H1 (cell line): ENCODE measurements at regions not wholly inside any gene's neighbourhood (a gene's known extent, or its start where the extent isn't known, plus 50 kb on each side); places are given as distances from the start of the nearest gene placed in this dataset.

Experiments used
- CTCF ChIA-PET: fragments of 300-600 bp; sonication (Branson Sonifier 250); formaldehyde crosslinking; loops from one replicate; lab custom pipeline; 2021; ENCODE audit not compliant: partially characterized antibody; lab: Charles Lee
- POLR2A ChIA-PET: fragments of 300-600 bp; sonication (Branson Sonifier 250); formaldehyde crosslinking; loops from one replicate; lab custom pipeline; 2021; ENCODE audit warnings: inconsistent platforms; ENCODE audit not compliant: partially characterized antibody; lab: Charles Lee
- DNase-seq, 2 experiments: peaks; one replicate each; pipeline versions ENCODE4 v3.0.0 to v3.0.0-alpha.2; 2010 to 2022; ENCODE audit warnings: low spot score in 2 of 2, low read depth in 1 of 2, mixed read lengths in 1 of 2
- FAIRE-seq: peaks from 2 replicates; lab custom pipeline; 2011; peaks lifted over from hg19 to GRCh38; lab: Jason Lieb, UNC
- H2AFZ ChIP-seq: 2 replicates; pipeline ENCODE4 v1.8.1; 2012; ENCODE audit warnings: low read length, inconsistent platforms
- H2AK5ac ChIP-seq: 2 replicates; pipeline ENCODE4 v1.6.1; 2013; ENCODE audit warnings: low read depth, low read length
- H2BK120ac ChIP-seq: replicated peaks from 2 replicates; pipeline ENCODE3; 2013; ENCODE audit warnings: low read depth, low read length, inconsistent platforms
- H2BK12ac ChIP-seq: 2 replicates; pipeline ENCODE4 v1.6.1; 2013; ENCODE audit warnings: low read depth, low read length
- H2BK15ac ChIP-seq: 2 replicates; pipeline ENCODE4 v1.6.1; 2013; ENCODE audit warnings: low read length
- H2BK20ac ChIP-seq: 2 replicates; pipeline ENCODE4 v1.6.1; 2013; ENCODE audit warnings: low read length
- H2BK5ac ChIP-seq: 2 replicates; pipeline ENCODE4 v1.6.1; 2013; ENCODE audit warnings: low read depth, low read length
- H3K14ac ChIP-seq: 2 replicates; pipeline ENCODE4 v1.6.1; 2013; ENCODE audit warnings: inconsistent platforms; ENCODE audit not compliant: insufficient read length
- H3K18ac ChIP-seq: 2 replicates; pipeline ENCODE4 v1.6.1; 2013; ENCODE audit warnings: low read length; ENCODE audit errors: extremely low read depth
- H3K23ac ChIP-seq: 2 replicates; pipeline ENCODE4 v1.6.1; 2013; ENCODE audit warnings: inconsistent platforms; ENCODE audit not compliant: insufficient read length
- H3K23me2 ChIP-seq: 2 replicates; pipeline ENCODE4 v1.6.1; 2013; ENCODE audit warnings: low read depth, low read length
- H3K27ac ChIP-seq: 2 replicates; pipeline ENCODE4 v1.6.1; 2011; ENCODE audit warnings: low read depth, low read length, inconsistent platforms
- H3K27me3 ChIP-seq, 4 experiments: replicated peaks in 1 of 4; 1 replicate in 1 of 4; 2 replicates in 3 of 4; pipeline versions ENCODE4 v1.6.1 to v1.8.1; 2011 to 2013; ENCODE audit warnings: low read length in 3 of 4, mild to moderate bottlenecking in 3 of 4, inconsistent platforms in 2 of 4, mixed read lengths in 2 of 4, moderate library complexity in 1 of 4; ENCODE audit not compliant: control insufficient read depth in 3 of 4, insufficient read depth in 3 of 4; ENCODE audit errors: extremely low read depth in 1 of 4
- H3K36me3 ChIP-seq, 4 experiments: 2 replicates each; pipeline versions ENCODE4 v1.6.1 to v1.8.1; 2011 to 2013; ENCODE audit warnings: mild to moderate bottlenecking in 4 of 4, low read length in 3 of 4, moderate library complexity in 2 of 4, control low read depth in 1 of 4, inconsistent platforms in 1 of 4; ENCODE audit not compliant: insufficient read depth in 4 of 4, control insufficient read depth in 2 of 4
- H3K4ac ChIP-seq: replicated peaks from 2 replicates; pipeline ENCODE3; 2013; ENCODE audit warnings: low read length, low read depth, mixed read lengths, inconsistent platforms; ENCODE audit not compliant: insufficient read length
- H3K4me1 ChIP-seq, 4 experiments: replicated peaks in 1 of 4; 1 replicate in 1 of 4; 2 replicates in 3 of 4; pipeline versions ENCODE4 v1.6.1 to v1.8.1; 2011 to 2013; ENCODE audit warnings: low read length in 3 of 4, inconsistent platforms in 2 of 4, mixed read lengths in 1 of 4; ENCODE audit not compliant: insufficient read depth in 4 of 4, control insufficient read depth in 3 of 4
- H3K4me2 ChIP-seq, 2 experiments: 2 replicates each; pipeline versions ENCODE4 v1.6.1 to v1.8.1; 2011 to 2013; ENCODE audit warnings: low read depth in 2 of 2, low read length in 2 of 2, control low read depth in 1 of 2, inconsistent platforms in 1 of 2, mild to moderate bottlenecking in 1 of 2; ENCODE audit not compliant: insufficient read depth in 1 of 2
- H3K4me3 ChIP-seq, 4 experiments: fragments of 200-600, 300-600 bp in 1 of 4; sonication (generic), shearing (Covaris generic), sonication (Bioruptor Twin) in 1 of 4; 2 replicates each; pipeline versions ENCODE4 v1.5.1 to v1.8.1; 2011 to 2016; ENCODE audit warnings: low read length in 4 of 4, low read depth in 3 of 4, control low read depth in 2 of 4, inconsistent platforms in 2 of 4, mild to moderate bottlenecking in 2 of 4, mixed read lengths in 1 of 4, moderate library complexity in 1 of 4; ENCODE audit not compliant: insufficient read depth in 2 of 4; ENCODE audit errors: extremely low read depth in 1 of 4
- H3K56ac ChIP-seq: replicated peaks from 2 replicates; pipeline ENCODE3; 2013; ENCODE audit warnings: low read depth, mild to moderate bottlenecking, mixed read lengths, low read length, inconsistent platforms; ENCODE audit not compliant: insufficient read length
- H3K79me1 ChIP-seq: 2 replicates; pipeline ENCODE4 v1.6.1; 2013; ENCODE audit warnings: low read depth, low read length, control low read depth
- H3K79me2 ChIP-seq, 2 experiments: 2 replicates each; pipeline versions ENCODE4 v1.6.1 to v1.8.1; 2012 to 2013; ENCODE audit warnings: low read length in 2 of 2, mild to moderate bottlenecking in 2 of 2, inconsistent platforms in 1 of 2; ENCODE audit not compliant: insufficient read depth in 2 of 2, control insufficient read depth in 1 of 2
- H3K9ac ChIP-seq, 4 experiments: replicated peaks in 1 of 4; 1 replicate in 1 of 4; 2 replicates in 3 of 4; pipeline versions ENCODE4 v1.6.1 to v1.8.1; 2011 to 2013; ENCODE audit warnings: low read depth in 3 of 4, low read length in 3 of 4, control low read depth in 2 of 4, mild to moderate bottlenecking in 2 of 4, moderate library complexity in 2 of 4, inconsistent platforms in 1 of 4; ENCODE audit errors: extremely low read depth in 1 of 4
- H3K9me3 ChIP-seq, 2 experiments: 2 replicates each; pipeline versions ENCODE4 v1.6.1 to v1.8.1; 2012 to 2013; ENCODE audit warnings: mild to moderate bottlenecking in 2 of 2, moderate library complexity in 2 of 2, control low read depth in 1 of 2, inconsistent platforms in 1 of 2, low read depth in 1 of 2, low read length in 1 of 2, mixed read lengths in 1 of 2; ENCODE audit not compliant: insufficient read depth in 2 of 2
- H4K20me1 ChIP-seq, 2 experiments: replicated peaks in 1 of 2; 2 replicates each; pipeline versions ENCODE3 to v1.8.1; 2011 to 2013; ENCODE audit warnings: inconsistent platforms in 2 of 2, low read length in 2 of 2, mild to moderate bottlenecking in 1 of 2; ENCODE audit not compliant: insufficient read depth in 2 of 2, control insufficient read depth in 1 of 2
- H4K5ac ChIP-seq: 2 replicates; pipeline ENCODE4 v1.6.1; 2013; ENCODE audit warnings: low read length, low read depth, mixed read lengths, inconsistent platforms; ENCODE audit not compliant: insufficient read length
- H4K8ac ChIP-seq: 2 replicates; pipeline ENCODE4 v1.8.0; 2013; ENCODE audit warnings: mild to moderate bottlenecking, moderate library complexity, low read length, inconsistent platforms; ENCODE audit not compliant: insufficient read depth; ENCODE audit errors: extremely low read depth
- H4K91ac ChIP-seq: replicated peaks from 2 replicates; pipeline ENCODE3; 2013; ENCODE audit warnings: low read length, mixed read lengths, inconsistent platforms; ENCODE audit not compliant: insufficient read length
- POU5F1 ChIP-seq: IDR thresholded peaks from 2 replicates; pipeline ENCODE4 v1.6.1; 2011; ENCODE audit warnings: low read depth, mild to moderate bottlenecking, low read length, moderate library complexity
- SRF ChIP-seq: IDR thresholded peaks from 2 replicates; pipeline ENCODE4 v1.6.1; 2011; ENCODE audit warnings: mild to moderate bottlenecking, low read depth, low read length, moderate library complexity
- WGBS, 2 experiments: shearing (Covaris generic) in 1 of 2; methylation state at CpG; one replicate each; pipeline versions ENCODE4 v1.1.6 to v1.1.7; 2013 to 2015; ENCODE audit warnings: low lambda C conversion rate in 2 of 2, mixed read lengths in 2 of 2, inconsistent platforms in 1 of 2, low coverage in 1 of 2, missing lambda C conversion rate in 1 of 2; ENCODE audit not compliant: insufficient replicate concordance in 2 of 2, insufficient coverage in 1 of 2, insufficient read length in 1 of 2; ENCODE audit errors: extremely low coverage in 1 of 2, missing lambda C conversion rate in 1 of 2; 5-methylcytosine and 5-hydroxymethylcytosine counted together

GRCh38 chr13:50073340-50073739, 58.1 kb downstream of the KCNRG start:
- Histone ChIP-seq H3K9me3 (no peaks in the 10 kb centered on the region), H3K9ac (no peak overlapping the region), H2BK12ac (no peak overlapping the region), H3K56ac (no peak overlapping the region), H3K4me1 (peaks cover 0 to 5% (median 2%) of the 10 kb centered on the region in 4 experiments; a peak in 3 of 7 replicates), H2BK20ac (no peak overlapping the region), H3K27me3 (no peaks in the 10 kb centered on the region), H2AK5ac (no peak overlapping the region), H3K27ac (no peak overlapping the region), H3K4me2 (no peak overlapping the region), H2BK5ac (no peak overlapping the region), H3K23ac (no peak overlapping the region), H4K5ac (no peak overlapping the region), H2BK15ac (no peak overlapping the region), H3K14ac (no peak overlapping the region)
- POLR2A ChIA-PET: interaction anchor here (1.4 kb wide), 1 partner anchor 9 kb away, joined by 3 read pairs; no protein-coding TSS in a partner anchor
- no peak for TF ChIP-seq POU5F1
- no peak for TF ChIP-seq SRF
- TF ChIP-seq, all 59 proteins: peak for 0
- H4K8ac ChIP-seq: no peak overlapping the region
- FAIRE-seq: no peak
- no peaks in the 10 kb centered on the region for H4K20me1 ChIP-seq
- DNase-seq: no peak
- no peak overlapping the region for H3K18ac ChIP-seq
- peaks cover 0 to 3% (median 0%) of the 10 kb centered on the region in 4 experiments; a peak in 1 of 8 replicates for H3K36me3 ChIP-seq
- peaks cover 0 to 73% of the 10 kb centered on the region in 2 experiments; a peak in 2 of 4 replicates for H3K79me2 ChIP-seq
- H3K4ac ChIP-seq: no peak overlapping the region
- H2AFZ ChIP-seq: no peak overlapping the region
- H3K23me2 ChIP-seq: no peaks in the 10 kb centered on the region
- CTCF ChIA-PET: interaction anchor here (0.5 to 0.6 kb wide), 2 partner anchors 66 to 568 kb away, joined by 3 read pairs; no protein-coding TSS in a partner anchor
- WGBS, 2 experiments: 78% methylated on average over 1 of the region's 1 CpG; no CpG with 5 or more reads in 1 of the 2 experiments
- H3K79me1 ChIP-seq: peaks cover 3% of the 10 kb centered on the region; the same call in 1 of the 2 replicates
- H3K4me3 ChIP-seq: no peak overlapping the region
- H2BK120ac ChIP-seq: no peak overlapping the region
- no peak overlapping the region for H4K91ac ChIP-seq
